ENCODE measurements at regions not wholly inside any gene's neighbourhood (a gene's known extent, or its start where the extent isn't known, plus 50 kb on each side); places are given as distances from the start of the nearest gene placed in this dataset.

DNA sequence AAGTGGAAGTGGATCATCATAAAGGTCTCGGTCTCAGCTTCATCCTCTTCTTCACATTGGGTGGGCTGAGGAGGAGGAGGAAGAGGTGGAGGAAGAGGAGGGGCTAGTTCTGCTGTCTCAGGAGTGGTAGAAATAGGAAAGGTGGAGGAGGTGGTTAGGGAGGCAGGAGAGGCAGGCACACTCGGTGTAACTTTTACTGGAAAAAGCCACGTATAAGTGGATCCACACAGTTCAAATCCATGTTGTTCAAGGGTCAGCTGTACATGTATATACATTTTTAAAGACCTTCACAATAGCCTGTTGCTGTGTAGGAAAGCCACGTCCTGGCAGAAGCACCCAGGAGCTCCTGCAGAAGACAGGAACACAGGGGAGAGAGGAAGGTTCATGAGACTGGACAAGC, 110.3 kb upstream of the RAB12 start:
- no peak for TF ChIP-seq ZNF263 (CRISPR knock-in tag; IDR thresholded peaks at IDR 0.05; ENCODE audit: low read depth)
- TF ChIP-seq PREB (CRISPR knock-in tag; IDR thresholded peaks at IDR 0.05; ENCODE audit: borderline replicate concordance): no peak
- TF ChIP-seq, protein P1, sequence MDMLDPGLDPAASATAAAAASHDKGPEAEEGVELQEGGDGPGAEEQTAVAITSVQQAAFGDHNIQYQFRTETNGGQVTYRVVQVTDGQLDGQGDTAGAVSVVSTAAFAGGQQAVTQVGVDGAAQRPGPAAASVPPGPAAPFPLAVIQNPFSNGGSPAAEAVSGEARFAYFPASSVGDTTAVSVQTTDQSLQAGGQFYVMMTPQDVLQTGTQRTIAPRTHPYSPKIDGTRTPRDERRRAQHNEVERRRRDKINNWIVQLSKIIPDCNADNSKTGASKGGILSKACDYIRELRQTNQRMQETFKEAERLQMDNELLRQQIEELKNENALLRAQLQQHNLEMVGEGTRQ (CRISPR knock-in tag; IDR thresholded peaks at IDR 0.05): no peak
- no peak for TF ChIP-seq TP53 (CRISPR knock-in tag; IDR thresholded peaks at IDR 0.05)
- no peak for TF ChIP-seq ZNF121 (CRISPR knock-in tag; IDR thresholded peaks at IDR 0.05)
- no peak for TF ChIP-seq KAT7 (CRISPR knock-in tag; IDR thresholded peaks at IDR 0.05; ENCODE audit: borderline replicate concordance)
- CTCF ChIA-PET: no interaction called here
- DNase-seq (ENCODE audit: low spot score): no peak
- H3K27me3 Mint-ChIP-seq (ENCODE audit: low read depth): peaks cover 4% of the 10 kb centered on the region; the same call in 1 of the 2 replicates
- peaks cover 11% of the 10 kb centered on the region for H3K9me3 Mint-ChIP-seq
- H3K27ac Mint-ChIP-seq: no peak overlapping the region
- H3K4me3 Mint-ChIP-seq: no peak overlapping the region
- 0 out of 2 replicates have a peak, but pooled peaks cover 5% of the 10 kb centered on the region for H3K36me3 Mint-ChIP-seq
- H3K4me1 Mint-ChIP-seq: peaks cover 7% of the 10 kb centered on the region
- POLR2A ChIA-PET: no interaction called here
- no peak for ATAC-seq

DNA sequence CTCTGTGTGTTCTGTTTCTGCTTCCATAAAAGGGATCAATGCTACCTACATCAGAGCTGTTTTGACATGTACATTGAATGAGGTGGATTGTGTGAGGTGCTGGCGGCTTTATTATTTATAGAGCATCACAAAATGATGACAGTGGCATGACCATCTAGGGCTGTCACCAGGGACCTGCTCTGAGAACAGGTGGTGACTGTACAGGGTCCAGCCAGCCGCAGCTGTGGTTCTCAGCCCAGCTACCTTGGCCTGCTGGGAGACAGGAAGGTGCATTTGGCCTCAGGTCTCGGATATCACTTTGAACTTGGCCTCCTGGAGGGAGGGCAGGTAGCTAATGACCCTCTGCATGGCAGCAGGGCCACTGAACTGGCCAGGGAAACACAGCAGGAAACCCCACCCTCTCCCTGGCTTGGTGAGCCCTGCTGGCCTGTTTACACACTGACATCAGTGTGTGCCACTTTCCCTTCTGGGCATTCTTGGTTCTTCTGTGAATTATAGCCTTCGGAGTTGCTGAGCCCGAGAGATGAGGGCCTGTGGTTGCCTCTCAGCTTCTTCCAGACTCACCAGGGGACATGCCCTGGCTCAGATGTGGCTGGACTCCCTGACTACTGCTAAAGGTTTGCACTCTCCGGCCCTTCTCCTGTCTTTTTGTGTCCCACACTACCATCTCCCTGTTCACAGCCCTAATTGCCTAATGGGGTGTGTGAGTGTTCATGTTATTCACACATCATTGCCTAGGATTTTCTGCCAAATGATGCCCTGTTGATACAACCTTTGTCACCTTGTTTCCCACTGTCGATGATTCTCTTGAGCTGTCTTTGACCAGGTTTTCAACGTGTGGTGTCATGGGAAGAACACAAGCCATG, 109.2 kb upstream of the RAB12 start:
- no peak for DNase-seq (ENCODE audit: low spot score)
- peaks cover 4% of the 10 kb centered on the region; the same call in 1 of the 2 replicates for H3K27me3 Mint-ChIP-seq (ENCODE audit: low read depth)
- TF ChIP-seq TEAD4 (CRISPR knock-in tag; IDR thresholded peaks at IDR 0.05): no peak
- no peak for TF ChIP-seq STAT6 (CRISPR knock-in tag; conservative IDR thresholded peaks at IDR 0.05; ENCODE audit: low read depth)
- TF ChIP-seq, protein P2, sequence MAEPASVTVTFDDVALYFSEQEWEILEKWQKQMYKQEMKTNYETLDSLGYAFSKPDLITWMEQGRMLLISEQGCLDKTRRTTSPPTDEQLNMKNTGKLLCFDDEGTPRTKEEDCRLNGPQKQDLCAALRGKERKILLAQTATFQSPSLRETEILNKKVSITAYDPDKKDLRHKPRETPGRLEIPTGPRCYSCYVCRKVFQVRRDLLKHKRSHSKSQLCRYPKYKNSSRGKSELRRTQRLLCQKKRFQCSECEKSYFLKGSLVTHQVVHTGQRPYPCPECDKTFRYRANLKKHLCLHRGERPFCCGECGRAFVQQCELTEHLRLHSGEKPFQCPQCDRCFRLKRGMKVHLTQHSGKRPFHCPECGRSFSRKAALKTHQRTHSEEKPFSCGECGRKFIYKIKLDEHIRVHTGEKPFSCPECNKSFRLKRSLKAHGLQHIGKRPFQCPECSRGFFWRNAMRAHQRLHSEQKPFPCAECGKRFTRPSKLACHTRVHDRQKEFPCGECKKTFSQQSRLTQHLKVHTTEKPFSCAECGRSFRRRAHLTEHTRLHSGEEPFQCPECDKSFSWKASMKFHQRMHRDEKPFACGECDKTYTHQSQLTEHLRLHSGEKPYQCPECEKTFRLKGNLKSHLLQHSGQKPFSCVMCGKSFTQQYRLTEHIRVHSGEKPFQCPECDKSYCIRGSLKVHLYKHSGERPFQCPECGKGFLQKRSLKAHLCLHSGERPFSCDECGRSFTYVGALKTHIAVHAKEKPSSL (CRISPR knock-in tag; conservative IDR thresholded peaks at IDR 0.05): no peak
- no peak for TF ChIP-seq HMGA2 (CRISPR knock-in tag; IDR thresholded peaks at IDR 0.05)
- TF ChIP-seq ZNF138 (CRISPR knock-in tag; conservative IDR thresholded peaks at IDR 0.05): no peak
- no peak for TF ChIP-seq ZNF416 (CRISPR knock-in tag; IDR thresholded peaks at IDR 0.05)
- TF ChIP-seq, protein P3, sequence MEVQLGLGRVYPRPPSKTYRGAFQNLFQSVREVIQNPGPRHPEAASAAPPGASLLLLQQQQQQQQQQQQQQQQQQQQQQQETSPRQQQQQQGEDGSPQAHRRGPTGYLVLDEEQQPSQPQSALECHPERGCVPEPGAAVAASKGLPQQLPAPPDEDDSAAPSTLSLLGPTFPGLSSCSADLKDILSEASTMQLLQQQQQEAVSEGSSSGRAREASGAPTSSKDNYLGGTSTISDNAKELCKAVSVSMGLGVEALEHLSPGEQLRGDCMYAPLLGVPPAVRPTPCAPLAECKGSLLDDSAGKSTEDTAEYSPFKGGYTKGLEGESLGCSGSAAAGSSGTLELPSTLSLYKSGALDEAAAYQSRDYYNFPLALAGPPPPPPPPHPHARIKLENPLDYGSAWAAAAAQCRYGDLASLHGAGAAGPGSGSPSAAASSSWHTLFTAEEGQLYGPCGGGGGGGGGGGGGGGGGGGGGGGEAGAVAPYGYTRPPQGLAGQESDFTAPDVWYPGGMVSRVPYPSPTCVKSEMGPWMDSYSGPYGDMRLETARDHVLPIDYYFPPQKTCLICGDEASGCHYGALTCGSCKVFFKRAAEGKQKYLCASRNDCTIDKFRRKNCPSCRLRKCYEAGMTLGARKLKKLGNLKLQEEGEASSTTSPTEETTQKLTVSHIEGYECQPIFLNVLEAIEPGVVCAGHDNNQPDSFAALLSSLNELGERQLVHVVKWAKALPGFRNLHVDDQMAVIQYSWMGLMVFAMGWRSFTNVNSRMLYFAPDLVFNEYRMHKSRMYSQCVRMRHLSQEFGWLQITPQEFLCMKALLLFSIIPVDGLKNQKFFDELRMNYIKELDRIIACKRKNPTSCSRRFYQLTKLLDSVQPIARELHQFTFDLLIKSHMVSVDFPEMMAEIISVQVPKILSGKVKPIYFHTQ (CRISPR knock-in tag; IDR thresholded peaks at IDR 0.05): no peak
- TF ChIP-seq FOXJ3 (CRISPR knock-in tag; IDR thresholded peaks at IDR 0.05; ENCODE audit: borderline replicate concordance): no peak
- TF ChIP-seq MXD4 (CRISPR knock-in tag; IDR thresholded peaks at IDR 0.05; ENCODE audit: borderline replicate concordance): no peak
- no peak for TF ChIP-seq SMAD4 (CRISPR knock-in tag; IDR thresholded peaks at IDR 0.05)
- no peak for ATAC-seq
- no peak overlapping the region for H3K27ac Mint-ChIP-seq
- H3K4me3 Mint-ChIP-seq: no peak overlapping the region
- H3K36me3 Mint-ChIP-seq: 0 out of 2 replicates have a peak, but pooled peaks cover 5% of the 10 kb centered on the region
- ChIA-PET CTCF (no interaction called here), POLR2A (no interaction called here)
- peaks cover 11% of the 10 kb centered on the region for H3K9me3 Mint-ChIP-seq
- peaks cover 7% of the 10 kb centered on the region for H3K4me1 Mint-ChIP-seq
